ENCODE measurements at regions not wholly inside any gene's neighbourhood (a gene's known extent, or its start where the extent isn't known, plus 50 kb on each side); places are given as distances from the start of the nearest gene placed in this dataset.

GRCh38 chr6:40753048-40753447 lies 165.9 kb upstream of the LRFN2 start:
- DNase-seq (ENCODE audit: low read depth in 2 of 2): no peak
- H3K4me3 ChIP-seq (replicated peaks in 1 of 2; ENCODE audit: low read depth in 2 of 2, low read length in 2 of 2): no peak overlapping the region
- TF ChIP-seq CTCF (IDR thresholded peaks at IDR 0.05; ENCODE audit: low read depth, low read length): no peak

- DNase-seq (ENCODE audit: low read depth in 2 of 2): no peak
- TF ChIP-seq CTCF (IDR thresholded peaks at IDR 0.05; ENCODE audit: low read depth, low read length): no peak
- no peak overlapping the region for H3K4me3 ChIP-seq (replicated peaks in 1 of 2; ENCODE audit: low read depth in 2 of 2, low read length in 2 of 2)
Observed at GRCh38 chr6:40744835-40745234, 157.7 kb upstream of the LRFN2 start.

- TF ChIP-seq CTCF (IDR thresholded peaks at IDR 0.05; ENCODE audit: low read depth, low read length): no peak
- DNase-seq (ENCODE audit: low read depth in 2 of 2): no peak
- no peak overlapping the region for H3K4me3 ChIP-seq (replicated peaks in 1 of 2; ENCODE audit: low read depth in 2 of 2, low read length in 2 of 2)
Observed at GRCh38 chr6:40743690-40744446, 156.7 kb upstream of the LRFN2 start.

DNA sequence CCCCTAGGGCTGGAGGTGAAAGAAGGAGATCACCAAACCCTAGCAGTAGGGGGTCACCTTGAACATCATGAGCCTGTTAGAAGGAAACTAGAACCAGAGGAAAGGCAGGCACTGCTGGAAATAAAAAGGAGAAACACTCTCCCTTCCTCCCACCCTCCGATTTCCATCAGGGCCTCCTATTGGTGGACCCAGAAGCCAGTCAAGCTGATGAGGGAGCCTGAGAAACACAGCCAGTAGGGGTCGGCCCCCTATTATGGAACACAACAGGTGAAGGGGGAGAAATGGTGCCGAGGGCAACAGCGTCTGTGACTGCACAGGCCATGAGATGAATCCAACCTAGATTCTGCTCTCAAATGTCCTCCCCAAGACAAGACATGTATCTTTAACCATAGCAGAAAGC lies 156.1 kb upstream of the LRFN2 start:
- DNase-seq (ENCODE audit: low read depth in 2 of 2): no peak
- H3K4me3 ChIP-seq (replicated peaks in 1 of 2; ENCODE audit: low read depth in 2 of 2, low read length in 2 of 2): no peak overlapping the region
- TF ChIP-seq CTCF (IDR thresholded peaks at IDR 0.05; ENCODE audit: low read depth, low read length): no peak

GRCh38 chr6:40740518-40740917 lies 153.4 kb upstream of the LRFN2 start:
- no peak for TF ChIP-seq CTCF (IDR thresholded peaks at IDR 0.05; ENCODE audit: low read depth, low read length)
- H3K4me3 ChIP-seq (replicated peaks in 1 of 2; ENCODE audit: low read depth in 2 of 2, low read length in 2 of 2): no peak overlapping the region
- no peak for DNase-seq (ENCODE audit: low read depth in 2 of 2)

- no peak for TF ChIP-seq CTCF (IDR thresholded peaks at IDR 0.05; ENCODE audit: low read depth, low read length)
- no peak for DNase-seq (ENCODE audit: low read depth in 2 of 2)
- H3K4me3 ChIP-seq (replicated peaks in 1 of 2; ENCODE audit: low read depth in 2 of 2, low read length in 2 of 2): no peak overlapping the region
Observed at GRCh38 chr6:40738551-40739193, 151.5 kb upstream of the LRFN2 start.
